ENCODE measurements at regions not wholly inside any gene's neighbourhood (a gene's known extent, or its start where the extent isn't known, plus 50 kb on each side); places are given as distances from the start of the nearest gene placed in this dataset.

DNA sequence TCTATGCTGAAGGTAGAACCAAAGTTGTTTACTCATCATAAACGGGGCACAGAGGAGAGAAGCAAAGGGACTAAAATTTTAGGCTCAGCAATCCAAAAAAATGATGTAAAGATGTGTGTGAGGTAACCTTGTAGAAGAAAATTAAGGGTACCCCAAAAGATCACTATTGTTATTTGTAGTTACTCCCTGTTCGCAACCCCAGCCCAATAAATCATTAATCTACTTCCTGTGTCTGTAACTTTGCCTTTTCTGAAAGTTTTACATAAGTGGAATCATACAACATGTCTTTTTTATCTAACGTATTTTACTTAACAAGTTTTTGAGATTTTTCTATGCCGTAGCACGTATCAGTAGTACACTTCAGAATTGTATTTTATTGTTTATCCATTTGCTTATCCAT is 1114.8 kb upstream of the GJE1 start:
- H3K27ac Mint-ChIP-seq: no peak overlapping the region
- DNase-seq (no peak), ATAC-seq (replicated peaks) (no peak)
- no peaks in the 10 kb centered on the region for H3K27me3 Mint-ChIP-seq
- H3K4me1 Mint-ChIP-seq: no peaks in the 10 kb centered on the region
- H3K36me3 Mint-ChIP-seq: no peaks in the 10 kb centered on the region
- no peak overlapping the region for H3K4me3 Mint-ChIP-seq
- peaks cover 3 to 6% of the 10 kb centered on the region in 2 donors for H3K9me3 Mint-ChIP-seq

DNA sequence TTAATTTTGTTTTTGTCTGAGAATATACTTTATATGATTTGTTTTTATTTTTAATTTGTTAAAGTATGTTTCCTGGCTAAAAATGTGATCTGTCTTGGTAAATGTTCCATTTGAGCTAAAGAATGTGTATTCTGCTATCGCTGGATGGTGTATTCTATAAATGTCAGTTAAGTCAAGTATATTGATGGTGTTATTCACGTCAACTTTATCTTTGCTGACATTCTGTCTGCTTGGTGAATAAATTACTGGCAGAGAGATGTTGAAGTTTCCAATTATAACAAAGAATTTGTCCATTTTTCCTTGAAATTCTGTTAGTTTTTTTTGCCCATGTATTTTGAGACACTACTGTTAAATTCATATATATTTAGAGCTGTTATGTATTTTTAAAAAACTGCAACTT is 1131.8 kb upstream of the GJE1 start:
- no peak for ATAC-seq (replicated peaks)
- Mint-ChIP-seq H3K9me3 (no peaks in the 10 kb centered on the region), H3K4me1 (no peaks in the 10 kb centered on the region), H3K27me3 (no peaks in the 10 kb centered on the region), H3K27ac (no peak overlapping the region), H3K36me3 (no peaks in the 10 kb centered on the region), H3K4me3 (no peak overlapping the region)
- DNase-seq: no peak

DNA sequence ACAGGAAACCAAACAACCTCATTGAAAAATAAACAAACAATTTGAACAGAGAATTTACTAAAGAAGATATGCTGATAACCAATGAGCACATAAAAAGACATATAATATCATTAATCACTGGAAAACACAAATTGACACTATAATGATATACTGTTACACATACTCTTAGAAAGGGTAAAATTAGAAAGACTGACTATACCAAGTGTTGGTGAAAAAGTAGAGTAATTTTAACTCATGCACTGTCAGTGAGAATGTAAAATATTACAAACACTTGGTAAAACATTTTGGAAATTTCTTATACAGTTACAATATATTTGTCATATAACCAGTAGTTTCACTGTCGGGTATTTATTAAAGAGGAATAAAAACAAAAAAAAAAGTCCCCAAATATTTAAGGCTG is 1139.2 kb upstream of the GJE1 start:
- Mint-ChIP-seq H3K27ac (no peak overlapping the region), H3K9me3 (peaks cover 3 to 5% of the 10 kb centered on the region in 2 donors), H3K4me3 (no peak overlapping the region), H3K4me1 (no peaks in the 10 kb centered on the region), H3K27me3 (no peaks in the 10 kb centered on the region), H3K36me3 (no peaks in the 10 kb centered on the region)
- ATAC-seq (replicated peaks) (no peak), DNase-seq (no peak)

DNA sequence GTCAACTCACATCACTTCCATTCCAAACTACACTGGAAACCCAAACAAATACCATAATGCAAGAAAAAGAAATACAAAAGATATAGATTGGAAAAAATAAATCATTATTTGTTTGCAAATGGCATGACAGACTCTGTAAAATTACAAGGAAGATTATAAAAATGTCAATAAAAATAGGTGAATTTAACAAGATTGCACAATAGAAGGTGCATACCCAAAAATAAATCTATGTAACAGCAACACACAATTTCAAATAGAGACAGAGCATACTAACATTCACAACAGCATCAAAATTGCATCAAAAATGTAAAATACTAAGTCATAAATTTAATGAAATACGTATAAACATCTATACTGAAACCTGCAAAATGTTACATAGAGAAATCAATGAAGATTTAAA is 1140.0 kb upstream of the GJE1 start:
- no peak overlapping the region for H3K27ac Mint-ChIP-seq
- no peaks in the 10 kb centered on the region for H3K4me1 Mint-ChIP-seq
- no peak for ATAC-seq (replicated peaks)
- peaks cover 3 to 5% of the 10 kb centered on the region in 2 donors for H3K9me3 Mint-ChIP-seq
- no peaks in the 10 kb centered on the region for H3K36me3 Mint-ChIP-seq
- no peak for DNase-seq
- no peak overlapping the region for H3K4me3 Mint-ChIP-seq
- H3K27me3 Mint-ChIP-seq: no peaks in the 10 kb centered on the region

DNA sequence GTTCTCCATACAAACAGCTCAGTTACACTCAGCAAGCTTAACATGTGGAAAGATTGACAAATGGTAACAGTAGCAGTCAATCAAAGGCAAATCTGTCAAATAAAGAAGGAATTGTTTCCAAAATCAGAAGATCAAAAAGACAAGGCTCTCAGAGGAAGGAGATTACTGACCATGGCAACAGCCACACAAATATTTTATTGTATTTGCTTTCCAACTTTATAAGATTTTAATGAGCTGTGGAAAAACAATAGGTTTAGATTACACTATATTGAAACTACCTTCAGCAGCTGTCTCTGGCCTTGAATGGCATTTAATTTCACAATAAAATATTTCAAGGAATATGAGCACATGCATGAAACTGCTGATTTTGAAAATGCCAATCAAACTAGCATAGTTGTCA is 1143.9 kb upstream of the GJE1 start:
- Mint-ChIP-seq H3K4me1 (no peaks in the 10 kb centered on the region), H3K9me3 (peaks cover 3 to 5% of the 10 kb centered on the region in 2 donors), H3K36me3 (no peaks in the 10 kb centered on the region), H3K27me3 (no peaks in the 10 kb centered on the region), H3K27ac (no peak overlapping the region), H3K4me3 (no peak overlapping the region)
- DNase-seq (no peak), ATAC-seq (replicated peaks) (no peak)

DNA sequence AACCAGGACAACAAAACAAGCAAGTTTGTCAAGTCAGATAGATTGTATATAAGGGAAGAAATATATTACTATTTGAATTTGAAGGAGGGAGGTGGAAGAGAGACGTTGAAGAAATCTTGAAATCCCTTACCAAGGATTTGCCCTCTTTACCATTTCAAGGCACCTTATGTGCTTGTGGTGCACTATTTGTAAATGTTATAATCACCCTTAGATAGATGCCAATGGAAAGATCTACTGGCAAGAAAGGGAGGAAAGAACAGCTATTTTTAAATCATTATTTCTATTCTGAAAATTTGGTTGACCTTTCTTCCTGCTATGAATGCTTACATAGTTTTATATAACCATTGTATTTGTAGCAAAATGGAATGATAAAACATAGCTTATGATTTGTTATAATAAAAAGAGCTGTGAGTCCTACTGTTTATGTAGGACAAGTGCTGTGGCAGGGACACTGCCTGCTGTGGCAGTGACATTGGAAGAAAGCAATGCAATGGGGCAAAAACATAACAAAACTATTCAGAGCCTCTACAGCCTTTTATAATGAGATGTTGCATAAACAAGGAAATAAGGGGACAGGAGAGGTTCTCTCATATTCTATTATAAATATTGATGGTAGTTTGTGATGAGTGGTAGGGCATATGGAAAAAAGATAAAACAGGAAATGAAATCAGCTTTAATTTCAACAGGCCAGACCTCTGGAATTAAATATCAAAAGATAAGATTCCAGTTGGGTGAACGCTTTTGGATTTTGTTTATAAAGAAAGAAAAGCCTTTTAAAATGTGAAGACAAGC is 1145.2 kb upstream of the GJE1 start:
- H3K27ac Mint-ChIP-seq: no peak overlapping the region
- DNase-seq (no peak), ATAC-seq (replicated peaks) (no peak)
- H3K27me3 Mint-ChIP-seq: no peaks in the 10 kb centered on the region
- no peak overlapping the region for H3K4me3 Mint-ChIP-seq
- no peaks in the 10 kb centered on the region for H3K4me1 Mint-ChIP-seq
- H3K9me3 Mint-ChIP-seq: peaks cover 3 to 5% of the 10 kb centered on the region in 2 donors
- H3K36me3 Mint-ChIP-seq: no peaks in the 10 kb centered on the region

DNA sequence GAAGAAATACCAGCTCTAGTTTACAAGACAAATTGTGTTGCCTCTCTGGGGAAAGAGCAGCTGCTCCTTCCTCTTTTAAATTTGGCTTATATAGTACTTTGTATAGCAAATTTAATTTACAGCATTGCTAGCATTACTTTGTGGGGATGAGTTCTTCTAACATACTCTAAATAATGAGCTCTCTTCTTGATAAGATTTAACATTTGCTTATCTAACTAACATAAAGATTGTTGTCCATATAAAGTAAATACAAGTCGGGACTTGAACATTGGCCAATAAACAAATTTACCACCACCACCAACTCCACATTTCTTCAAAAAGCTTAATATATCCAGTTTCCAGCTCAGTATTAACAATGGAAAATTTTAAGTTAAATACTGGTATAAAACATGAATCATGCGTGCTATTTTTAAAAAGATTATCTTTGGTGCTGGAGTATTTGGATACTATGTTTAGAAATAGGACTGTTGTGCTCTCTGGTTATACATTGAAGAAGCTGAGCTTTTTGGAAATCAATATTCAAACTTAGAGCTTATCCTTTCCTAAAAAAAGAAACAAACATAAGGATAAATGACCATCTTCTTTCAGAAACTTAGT is 1146.9 kb upstream of the GJE1 start:
- DNase-seq (no peak), ATAC-seq (replicated peaks) (no peak)
- peaks cover 3 to 4% of the 10 kb centered on the region in 2 donors for H3K9me3 Mint-ChIP-seq
- H3K36me3 Mint-ChIP-seq: no peaks in the 10 kb centered on the region
- H3K4me3 Mint-ChIP-seq: no peak overlapping the region
- no peaks in the 10 kb centered on the region for H3K4me1 Mint-ChIP-seq
- H3K27me3 Mint-ChIP-seq: no peaks in the 10 kb centered on the region
- H3K27ac Mint-ChIP-seq: no peak overlapping the region

DNA sequence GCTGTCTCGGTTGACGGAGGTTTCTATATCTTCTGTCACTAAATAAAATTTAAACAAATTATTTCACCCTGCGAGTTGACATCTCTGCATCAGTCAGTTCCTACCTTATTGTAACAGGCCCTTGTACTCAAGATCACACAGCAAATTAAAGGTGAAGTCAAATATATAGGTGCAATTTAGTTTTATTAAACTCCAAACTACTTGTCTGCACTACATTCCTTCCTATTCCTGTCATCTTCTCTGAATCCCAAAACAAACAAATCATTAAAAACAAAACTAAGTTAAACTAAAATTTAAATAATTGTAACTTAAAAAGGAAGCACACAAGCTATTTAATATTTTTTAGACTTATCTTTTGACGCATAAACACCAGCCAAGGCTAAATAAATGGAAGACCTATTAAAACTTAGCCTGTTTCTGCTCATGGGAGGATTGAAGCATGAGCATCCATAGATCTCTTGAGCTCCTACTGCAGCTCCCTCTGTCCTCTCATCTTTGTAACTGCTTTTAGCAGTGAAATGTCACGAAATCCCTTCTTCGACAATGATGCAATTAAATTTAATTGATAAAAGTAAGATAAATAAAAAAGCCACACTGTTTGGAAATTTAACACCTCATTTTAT is 1152.3 kb upstream of the GJE1 start:
- DNase-seq (no peak), ATAC-seq (replicated peaks) (no peak)
- Mint-ChIP-seq H3K4me3 (no peak overlapping the region), H3K27ac (no peak overlapping the region), H3K9me3 (no peaks in the 10 kb centered on the region), H3K27me3 (no peaks in the 10 kb centered on the region), H3K4me1 (no peaks in the 10 kb centered on the region), H3K36me3 (no peaks in the 10 kb centered on the region)

DNA sequence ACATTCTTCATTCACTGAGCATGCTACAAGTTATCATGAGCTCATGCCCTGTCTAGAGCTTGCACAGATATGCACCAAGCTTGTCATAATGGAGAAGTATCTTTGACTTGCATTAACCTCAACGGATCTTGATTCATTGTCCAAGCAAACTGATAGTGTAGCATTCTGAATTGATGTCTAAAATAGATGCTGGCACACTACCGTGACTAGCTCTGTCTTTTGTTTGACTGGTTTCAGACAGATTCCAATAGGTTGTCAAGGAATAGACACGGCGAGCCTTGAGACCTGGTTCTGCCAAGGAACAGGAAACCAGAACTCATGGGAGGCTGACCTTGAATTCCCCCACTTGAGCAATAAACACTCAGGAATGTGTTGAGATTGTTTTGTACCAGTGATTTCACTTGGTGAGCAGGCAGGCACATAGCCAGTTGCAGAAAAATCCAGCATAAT is 1153.1 kb upstream of the GJE1 start:
- Mint-ChIP-seq H3K4me1 (no peaks in the 10 kb centered on the region), H3K27ac (no peak overlapping the region), H3K27me3 (no peaks in the 10 kb centered on the region), H3K9me3 (no peaks in the 10 kb centered on the region), H3K4me3 (no peak overlapping the region), H3K36me3 (no peaks in the 10 kb centered on the region)
- ATAC-seq (replicated peaks) (no peak), DNase-seq (no peak)

DNA sequence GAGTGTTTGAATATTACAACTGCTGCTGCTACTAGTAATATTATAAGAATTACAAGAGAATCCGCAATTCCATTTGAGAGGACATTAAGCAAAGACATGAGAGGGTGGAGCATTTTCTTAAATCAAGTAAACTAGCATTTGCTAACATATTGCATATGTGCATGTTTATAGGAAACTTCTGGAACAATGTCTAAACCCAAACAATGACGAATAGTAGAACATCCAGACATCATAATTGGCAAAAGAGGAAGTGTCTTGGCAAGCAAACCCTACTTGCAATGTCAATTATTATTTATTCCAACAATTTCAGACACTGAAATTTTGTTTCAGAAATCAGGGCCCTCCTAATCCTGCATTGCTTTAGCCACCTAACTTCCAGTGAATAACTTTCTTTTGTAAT is 1155.3 kb upstream of the GJE1 start:
- no peak overlapping the region for H3K4me3 Mint-ChIP-seq
- H3K4me1 Mint-ChIP-seq: no peaks in the 10 kb centered on the region
- no peak overlapping the region for H3K27ac Mint-ChIP-seq
- no peak for DNase-seq
- peaks cover 0 to 1% of the 10 kb centered on the region in 2 donors for H3K9me3 Mint-ChIP-seq
- no peak for ATAC-seq (replicated peaks)
- no peaks in the 10 kb centered on the region for H3K27me3 Mint-ChIP-seq
- H3K36me3 Mint-ChIP-seq: no peaks in the 10 kb centered on the region

DNA sequence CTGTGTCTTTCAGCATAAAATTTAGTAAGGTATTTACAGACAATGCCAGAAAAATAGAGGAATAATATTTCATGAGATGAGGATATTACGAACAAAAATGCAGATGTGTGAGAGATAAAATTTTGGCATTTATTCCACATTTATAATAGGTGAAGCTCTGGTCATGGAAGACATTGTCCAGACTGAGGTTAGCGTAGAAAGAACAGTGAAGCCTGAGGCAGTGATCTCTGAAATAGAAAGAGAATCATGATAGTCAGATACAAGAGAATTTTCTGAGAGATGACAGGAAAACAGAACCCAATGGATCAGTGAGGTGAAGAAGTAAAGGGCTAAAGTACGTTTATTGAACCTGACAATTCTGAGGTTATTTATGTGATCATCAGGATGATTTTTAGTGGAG is 1155.9 kb upstream of the GJE1 start:
- Mint-ChIP-seq H3K4me3 (no peak overlapping the region), H3K36me3 (no peaks in the 10 kb centered on the region), H3K27me3 (no peaks in the 10 kb centered on the region), H3K9me3 (peaks cover 0 to 1% of the 10 kb centered on the region in 2 donors), H3K4me1 (no peaks in the 10 kb centered on the region), H3K27ac (no peak overlapping the region)
- DNase-seq (no peak), ATAC-seq (replicated peaks) (no peak)

DNA sequence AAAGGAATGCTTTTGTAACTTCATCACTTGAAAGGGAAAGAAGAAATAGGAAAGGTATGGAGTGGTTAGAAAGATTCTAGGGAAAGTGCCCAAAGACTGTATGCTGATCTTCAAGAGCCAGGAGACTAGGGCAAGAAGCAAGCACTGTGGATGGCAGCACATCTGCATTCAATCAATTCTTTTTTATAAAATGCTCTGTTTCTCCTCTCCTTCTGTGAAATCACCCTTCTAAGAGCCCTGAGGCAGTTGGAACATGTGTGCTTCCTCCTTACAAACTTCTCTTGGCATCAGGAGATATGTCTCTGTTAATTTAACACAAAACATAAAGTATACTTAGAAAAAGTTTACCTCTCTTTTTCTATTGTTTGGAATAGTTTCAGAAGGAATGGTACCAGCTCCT is 1162.2 kb upstream of the GJE1 start:
- Mint-ChIP-seq H3K9me3 (peaks cover 0 to 6% of the 10 kb centered on the region in 2 donors), H3K36me3 (no peaks in the 10 kb centered on the region), H3K27ac (no peak overlapping the region), H3K4me3 (no peak overlapping the region), H3K27me3 (no peaks in the 10 kb centered on the region), H3K4me1 (no peaks in the 10 kb centered on the region)
- DNase-seq (no peak), ATAC-seq (replicated peaks) (no peak)

DNA sequence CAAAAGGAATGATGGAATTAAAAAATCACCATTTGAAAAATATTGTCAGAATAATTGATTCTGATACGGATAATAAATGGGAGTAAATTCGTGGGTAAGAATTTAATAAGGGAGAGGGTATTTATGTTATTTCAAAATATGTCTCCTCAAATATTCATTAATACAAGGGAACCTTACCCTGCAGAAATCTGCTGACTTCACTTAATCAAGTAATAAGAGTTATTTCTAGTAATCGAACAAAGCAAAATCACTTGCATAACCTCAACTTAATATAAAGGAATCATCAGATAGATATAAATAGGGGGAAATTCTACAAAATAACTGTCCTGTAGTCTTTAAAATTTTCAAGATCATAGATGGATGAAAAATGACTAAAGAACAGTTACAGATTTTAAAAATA is 1164.7 kb upstream of the GJE1 start:
- Mint-ChIP-seq H3K9me3 (peaks cover 0 to 4% of the 10 kb centered on the region in 2 donors), H3K36me3 (no peaks in the 10 kb centered on the region), H3K4me1 (no peaks in the 10 kb centered on the region), H3K27ac (no peak overlapping the region), H3K4me3 (no peak overlapping the region), H3K27me3 (no peaks in the 10 kb centered on the region)
- no peak for DNase-seq
- no peak for ATAC-seq (replicated peaks)

DNA sequence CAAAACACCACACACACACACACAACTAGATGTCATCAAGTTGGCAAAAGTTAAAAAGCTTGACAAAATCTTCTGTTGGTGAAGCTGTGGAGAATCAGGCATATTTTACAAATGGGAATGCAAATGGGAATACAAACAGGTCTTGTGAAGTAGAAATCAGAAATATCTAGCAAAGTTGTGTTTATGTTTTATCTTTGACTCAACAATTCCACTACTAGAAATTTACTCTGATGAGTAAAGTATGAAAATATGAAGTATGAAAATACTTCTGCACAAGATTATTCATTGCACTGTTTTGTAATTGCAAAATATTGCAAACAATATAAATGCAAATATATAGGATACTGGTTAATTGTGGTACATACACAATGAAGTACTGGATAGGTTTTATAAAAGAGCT is 1166.0 kb upstream of the GJE1 start:
- H3K36me3 Mint-ChIP-seq: no peaks in the 10 kb centered on the region
- no peaks in the 10 kb centered on the region for H3K4me1 Mint-ChIP-seq
- DNase-seq: no peak
- no peak for ATAC-seq (replicated peaks)
- H3K27me3 Mint-ChIP-seq: no peaks in the 10 kb centered on the region
- no peak overlapping the region for H3K4me3 Mint-ChIP-seq
- peaks cover 0 to 4% of the 10 kb centered on the region in 2 donors for H3K9me3 Mint-ChIP-seq
- no peak overlapping the region for H3K27ac Mint-ChIP-seq

DNA sequence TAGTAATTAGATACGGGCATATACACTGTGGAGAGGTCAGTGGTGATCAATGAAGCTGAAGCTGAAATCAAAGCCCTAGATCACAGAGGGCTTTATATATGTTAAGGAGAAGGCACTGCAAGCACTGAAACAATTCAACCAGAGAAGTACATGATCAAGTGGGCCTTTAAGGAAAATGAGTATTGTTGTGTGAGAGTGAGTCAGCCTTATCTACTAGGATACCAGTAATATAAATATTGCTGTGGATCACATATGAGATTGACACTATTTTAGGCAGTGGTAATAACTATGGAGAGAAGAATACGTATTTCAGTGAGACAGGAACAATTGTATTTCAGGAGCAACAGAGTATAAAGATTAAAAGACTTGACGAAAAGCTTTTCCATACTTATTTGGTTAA is 1172.2 kb upstream of the GJE1 start:
- Mint-ChIP-seq H3K27me3 (no peaks in the 10 kb centered on the region), H3K4me3 (no peak overlapping the region), H3K36me3 (no peaks in the 10 kb centered on the region), H3K4me1 (no peaks in the 10 kb centered on the region), H3K9me3 (no peaks in the 10 kb centered on the region), H3K27ac (no peak overlapping the region)
- DNase-seq (no peak), ATAC-seq (replicated peaks) (no peak)

Measured in stimulated activated naive B cell treated with anti-CD40 and anti-IgM and Interleukin-4, amounts not matched to agents 10 μg/mL and 1 μg/mL and 100 μg/mL, for 72 hours (primary cell).